Loucy (cell line): ENCODE measurements at regions not wholly inside any gene's neighbourhood (a gene's known extent, or its start where the extent isn't known, plus 50 kb on each side); places are given as distances from the start of the nearest gene placed in this dataset.

Experiments used
- EZH2phosphoT487 ChIP-seq: fragments of 200-600 bp; IDR thresholded peaks from 2 replicates; pipeline ENCODE4 v1.6.1; 2018; ENCODE audit warnings: antibody characterized with exemption, mild to moderate bottlenecking, moderate library complexity, borderline replicate concordance
- TF ChIP-seq, protein P1 (sequence below): fragments of 200-600 bp; sonication (generic); conservative IDR thresholded peaks from 2 replicates; pipeline ENCODE4 v1.5.1; 2014; ENCODE audit warnings: mild to moderate bottlenecking, antibody characterized with exemption, low read length

DNA sequence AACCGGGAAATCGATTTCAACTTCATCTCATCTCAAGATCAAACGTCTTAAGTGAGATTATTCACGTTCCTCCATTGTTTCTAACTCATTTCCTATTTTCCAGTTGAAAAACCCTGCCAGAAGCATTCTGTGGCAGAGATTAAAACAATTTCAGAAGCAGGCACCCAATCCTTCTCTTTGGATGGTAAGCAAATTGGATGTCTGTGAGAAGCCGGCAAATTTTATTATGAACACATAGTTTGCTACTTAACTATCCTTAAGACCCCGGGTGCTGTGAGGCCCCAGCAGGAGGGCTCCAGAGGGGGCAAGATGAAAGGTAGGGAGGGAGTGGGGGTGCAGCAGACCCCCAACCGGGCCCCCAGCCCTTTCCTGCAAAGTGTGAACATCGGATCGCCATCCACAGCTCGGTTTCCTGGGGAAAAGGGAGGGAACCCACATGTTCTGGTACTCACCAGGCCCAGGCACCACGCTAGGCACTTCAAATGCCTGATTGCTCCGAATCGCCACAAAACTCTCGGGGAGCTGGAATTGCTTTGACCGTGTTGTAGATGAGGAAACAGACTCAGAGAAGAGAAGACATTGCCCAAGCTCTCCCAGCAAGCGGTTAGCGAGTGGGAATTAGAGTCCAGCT, 167.1 kb upstream of the MVB12B start:
- TF ChIP-seq, protein P1, sequence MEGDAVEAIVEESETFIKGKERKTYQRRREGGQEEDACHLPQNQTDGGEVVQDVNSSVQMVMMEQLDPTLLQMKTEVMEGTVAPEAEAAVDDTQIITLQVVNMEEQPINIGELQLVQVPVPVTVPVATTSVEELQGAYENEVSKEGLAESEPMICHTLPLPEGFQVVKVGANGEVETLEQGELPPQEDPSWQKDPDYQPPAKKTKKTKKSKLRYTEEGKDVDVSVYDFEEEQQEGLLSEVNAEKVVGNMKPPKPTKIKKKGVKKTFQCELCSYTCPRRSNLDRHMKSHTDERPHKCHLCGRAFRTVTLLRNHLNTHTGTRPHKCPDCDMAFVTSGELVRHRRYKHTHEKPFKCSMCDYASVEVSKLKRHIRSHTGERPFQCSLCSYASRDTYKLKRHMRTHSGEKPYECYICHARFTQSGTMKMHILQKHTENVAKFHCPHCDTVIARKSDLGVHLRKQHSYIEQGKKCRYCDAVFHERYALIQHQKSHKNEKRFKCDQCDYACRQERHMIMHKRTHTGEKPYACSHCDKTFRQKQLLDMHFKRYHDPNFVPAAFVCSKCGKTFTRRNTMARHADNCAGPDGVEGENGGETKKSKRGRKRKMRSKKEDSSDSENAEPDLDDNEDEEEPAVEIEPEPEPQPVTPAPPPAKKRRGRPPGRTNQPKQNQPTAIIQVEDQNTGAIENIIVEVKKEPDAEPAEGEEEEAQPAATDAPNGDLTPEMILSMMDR = no peak
- TF ChIP-seq EZH2phosphoT487 = no peak
